ENCODE measurements at regions not wholly inside any gene's neighbourhood (a gene's known extent, or its start where the extent isn't known, plus 50 kb on each side); places are given as distances from the start of the nearest gene placed in this dataset.

GRCh38 chr14:62117010-62117750 lies 355.0 kb downstream of the SNAPC1 start:
- TF ChIP-seq CTCF (IDR thresholded peaks at IDR 0.05) = peak; percentile 20; the same call in 1 of the 2 replicates

GRCh38 chr14:62117751-62118105 lies 355.5 kb downstream of the SNAPC1 start:
- no peak for TF ChIP-seq CTCF (IDR thresholded peaks at IDR 0.05)

- TF ChIP-seq CTCF (IDR thresholded peaks at IDR 0.05) = no peak
Observed at GRCh38 chr14:62118461-62118860, 356.2 kb downstream of the SNAPC1 start.

GRCh38 chr14:62118871-62119270 lies 356.7 kb downstream of the SNAPC1 start:
- TF ChIP-seq CTCF (IDR thresholded peaks at IDR 0.05) = no peak

GRCh38 chr14:62123961-62124360 lies 361.7 kb downstream of the SNAPC1 start:
- no peak for TF ChIP-seq CTCF (IDR thresholded peaks at IDR 0.05)

- no peak for TF ChIP-seq CTCF (IDR thresholded peaks at IDR 0.05)
Observed at GRCh38 chr14:62125793-62126192, 363.6 kb downstream of the SNAPC1 start.

GRCh38 chr14:62126879-62127478 lies 364.8 kb downstream of the SNAPC1 start:
- peak; percentile 72 for TF ChIP-seq CTCF (IDR thresholded peaks at IDR 0.05)

Measured in LNCAP (cell line).